ENCODE measurements at regions not wholly inside any gene's neighbourhood (a gene's known extent, or its start where the extent isn't known, plus 50 kb on each side); places are given as distances from the start of the nearest gene placed in this dataset.

DNA sequence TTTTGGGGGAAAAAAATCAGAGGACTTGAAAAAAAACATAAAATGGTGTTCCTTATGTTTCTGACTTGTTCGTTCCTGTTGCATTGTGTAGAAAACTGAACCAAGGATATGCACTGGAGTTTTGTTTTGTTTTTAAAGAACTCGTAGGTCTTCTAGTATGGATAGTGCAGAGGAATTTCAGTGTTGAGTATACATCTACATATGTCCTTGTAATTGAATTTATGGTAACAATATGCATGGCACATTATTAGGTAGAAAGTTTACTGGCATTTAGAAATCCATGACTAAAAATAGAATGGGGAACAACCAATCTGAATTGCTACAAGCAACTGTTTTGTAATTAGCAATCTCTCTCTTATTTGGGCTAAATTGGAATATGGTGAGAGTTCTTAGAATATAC lies 188.3 kb upstream of the ZRANB2 start:
- DNase-seq (ENCODE audit: low read depth in 3 of 3, low spot score in 2 of 3) = no peak

DNA sequence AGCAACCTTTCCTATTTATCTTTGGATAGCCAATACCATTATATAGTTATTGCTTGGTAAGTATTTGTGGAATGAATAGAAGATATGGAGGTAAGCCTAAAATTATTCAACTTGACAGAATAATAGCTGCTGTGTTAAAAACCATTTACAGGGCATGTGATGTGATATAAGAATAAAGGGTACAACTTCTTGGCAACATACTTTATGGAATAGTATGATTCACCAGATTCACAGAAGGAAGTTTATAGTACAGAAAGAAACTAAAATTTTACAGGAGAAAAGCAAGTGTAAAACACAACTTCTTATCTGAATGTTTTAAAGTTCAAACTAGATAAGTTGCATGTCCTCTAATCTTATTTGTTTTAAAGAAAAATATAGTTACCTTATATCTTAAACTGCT lies 186.4 kb upstream of the ZRANB2 start:
- DNase-seq (ENCODE audit: low read depth in 3 of 3, low spot score in 2 of 3) = no peak

- peak in 1 of 3 donors; percentile 3 for DNase-seq (ENCODE audit: low read depth in 3 of 3, low spot score in 2 of 3)
Observed at GRCh38 chr1:71264039-71264438, 183.2 kb upstream of the ZRANB2 start.

GRCh38 chr1:71262970-71263369 lies 182.1 kb upstream of the ZRANB2 start:
- DNase-seq (ENCODE audit: low read depth in 3 of 3, low spot score in 2 of 3) = no peak

DNA sequence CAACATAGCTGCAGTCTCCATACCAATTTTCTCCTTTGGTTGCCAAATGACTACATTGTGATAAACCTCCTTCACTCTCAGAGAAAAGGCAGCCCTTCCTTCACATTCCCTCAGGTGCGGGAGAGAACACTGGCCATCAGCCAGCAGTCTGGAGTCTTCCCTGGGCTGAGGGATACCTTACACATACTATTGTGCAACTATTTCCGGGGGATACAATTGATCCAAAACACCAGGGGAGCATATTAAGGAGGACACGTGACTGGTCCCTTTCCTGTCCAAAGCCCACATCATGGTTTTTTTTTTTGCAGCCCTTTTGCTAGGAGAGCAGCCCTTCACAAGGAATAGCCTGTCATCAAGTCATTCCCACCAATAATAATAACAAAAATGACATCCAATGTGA lies 172.1 kb upstream of the ZRANB2 start:
- DNase-seq (ENCODE audit: low read depth in 3 of 3, low spot score in 2 of 3) = no peak

- no peak for DNase-seq (ENCODE audit: low read depth in 3 of 3, low spot score in 2 of 3)
Observed at GRCh38 chr1:71245246-71245645, 164.4 kb upstream of the ZRANB2 start.

DNA sequence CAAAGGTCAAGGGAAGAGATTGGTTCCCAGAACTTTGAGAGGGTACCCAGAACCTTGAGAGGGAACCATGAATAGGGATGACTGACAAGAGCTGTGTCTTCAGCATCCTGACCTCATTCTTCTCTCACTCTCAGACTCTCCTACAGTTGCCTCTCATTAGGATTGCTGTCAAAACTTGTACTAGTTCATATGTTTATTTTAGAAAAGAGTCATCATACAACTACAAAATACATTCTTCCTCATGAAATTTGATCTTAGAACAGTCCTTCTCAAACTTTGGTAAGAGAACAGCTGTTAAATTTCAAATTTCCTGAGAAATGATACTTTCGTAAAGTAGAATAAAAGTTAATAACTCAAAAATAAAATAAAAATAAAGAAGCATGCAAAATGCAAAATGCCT lies 161.4 kb upstream of the ZRANB2 start:
- no peak for DNase-seq (ENCODE audit: low read depth in 3 of 3, low spot score in 2 of 3)

DNA sequence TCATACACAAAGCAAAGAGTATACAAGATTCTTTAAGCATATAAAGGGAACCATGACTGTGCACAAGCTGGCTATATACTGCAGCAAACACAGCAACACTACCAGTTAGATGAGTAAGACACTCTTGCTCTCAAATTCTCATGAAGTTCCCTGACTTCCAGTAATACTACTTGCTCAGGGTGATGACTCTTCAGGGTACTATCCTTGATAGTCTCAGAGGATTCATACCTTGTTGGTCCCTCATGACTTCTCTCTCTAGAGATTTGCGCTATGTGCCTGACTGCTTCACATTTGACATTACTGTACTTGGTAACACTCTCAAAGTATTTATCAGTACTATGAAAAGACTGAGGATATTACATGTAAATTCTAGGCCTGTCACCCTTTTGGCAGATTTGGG lies 159.8 kb upstream of the ZRANB2 start:
- DNase-seq (ENCODE audit: low read depth in 3 of 3, low spot score in 2 of 3) = no peak

DNA sequence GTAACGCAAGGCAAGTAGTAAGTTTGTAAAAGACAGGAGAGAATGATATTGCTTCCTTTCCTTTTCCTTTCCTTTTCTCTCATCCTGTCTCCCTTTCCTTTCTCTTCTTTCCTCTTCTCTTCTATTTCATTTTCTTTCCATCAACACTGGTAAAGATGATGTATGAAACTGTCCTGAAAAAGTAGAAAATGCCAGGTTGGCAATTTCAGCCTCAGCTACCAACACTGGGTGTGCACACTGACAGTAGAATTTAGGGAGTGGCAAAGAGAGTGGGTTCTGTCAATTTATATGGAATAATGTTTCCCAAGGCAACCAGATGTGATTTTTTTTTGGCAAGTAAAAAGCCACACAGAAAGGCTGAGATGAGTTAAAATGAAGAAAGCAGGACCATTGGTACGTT lies 155.7 kb upstream of the ZRANB2 start:
- DNase-seq (ENCODE audit: low read depth in 3 of 3, low spot score in 2 of 3) = no peak

DNA sequence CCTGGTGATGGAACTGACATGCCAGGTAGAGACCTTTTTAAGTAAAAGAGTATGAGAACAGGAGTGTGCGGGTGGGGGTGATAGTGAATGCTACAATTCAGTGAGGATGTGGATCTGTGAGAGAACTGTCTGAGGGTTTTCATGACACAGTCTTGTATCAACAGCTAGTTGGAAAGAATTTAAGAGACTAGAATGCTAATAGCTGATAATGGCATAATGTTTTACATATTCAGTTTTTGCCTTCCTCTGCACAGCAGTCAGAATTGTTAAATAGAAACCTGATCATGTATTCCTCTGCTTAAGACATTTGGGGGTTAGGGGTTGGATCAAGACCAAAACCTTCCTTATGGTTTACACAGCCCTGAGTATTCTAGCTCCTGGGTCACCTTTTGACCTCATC lies 152.8 kb upstream of the ZRANB2 start:
- DNase-seq (ENCODE audit: low read depth in 3 of 3, low spot score in 2 of 3) = no peak

DNA sequence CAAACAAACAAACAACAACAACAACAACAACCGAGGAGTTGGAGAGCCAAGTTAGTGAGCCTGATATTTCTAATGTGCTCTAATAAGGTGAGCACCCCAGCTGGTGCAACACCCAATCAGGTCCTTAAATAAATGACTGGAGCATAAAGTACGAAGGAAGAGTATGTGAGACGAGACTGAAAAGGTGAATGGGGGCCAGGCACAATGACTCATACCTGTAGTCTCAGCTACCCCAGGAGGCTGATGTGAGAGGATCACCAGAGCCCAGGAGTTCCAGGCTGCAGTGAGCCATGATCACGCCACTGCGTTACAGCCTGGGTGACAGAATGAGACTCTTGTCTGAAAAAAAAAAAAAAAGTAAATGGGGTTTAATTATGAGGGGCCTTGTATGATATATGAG lies 152.0 kb upstream of the ZRANB2 start:
- DNase-seq (ENCODE audit: low read depth in 3 of 3, low spot score in 2 of 3) = no peak

DNA sequence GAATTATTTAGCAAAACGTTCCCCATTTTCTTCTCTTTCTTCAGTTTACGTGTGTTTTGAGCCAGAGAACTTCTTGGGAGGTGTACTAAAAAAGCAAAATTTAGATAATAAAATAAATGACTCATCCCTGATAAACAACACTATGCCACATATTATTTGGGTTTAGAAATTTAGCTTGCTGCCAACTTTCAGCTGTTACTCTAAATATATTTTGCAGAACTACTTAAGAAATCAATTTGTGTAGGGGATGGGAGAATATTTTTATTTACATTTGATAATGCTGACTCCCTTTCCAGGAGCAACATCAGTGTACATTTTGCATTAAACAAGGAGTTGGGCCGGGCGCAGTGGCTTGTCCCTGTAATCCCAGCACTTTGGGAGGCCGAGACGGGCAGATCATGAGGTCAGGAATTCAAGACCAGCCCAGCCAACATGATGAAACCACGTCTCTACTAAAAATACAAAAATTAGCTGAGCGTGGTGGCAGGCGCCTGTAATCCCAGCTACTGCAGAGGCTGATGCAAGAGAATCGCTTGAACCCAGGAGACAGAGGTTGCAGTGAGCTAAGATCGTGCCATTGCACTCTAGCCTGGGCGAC lies 151.4 kb upstream of the ZRANB2 start:
- DNase-seq (ENCODE audit: low read depth in 3 of 3, low spot score in 2 of 3) = no peak

- no peak for DNase-seq (ENCODE audit: low read depth in 3 of 3, low spot score in 2 of 3)
Observed at GRCh38 chr1:71231751-71232150, 150.9 kb upstream of the ZRANB2 start.

DNA sequence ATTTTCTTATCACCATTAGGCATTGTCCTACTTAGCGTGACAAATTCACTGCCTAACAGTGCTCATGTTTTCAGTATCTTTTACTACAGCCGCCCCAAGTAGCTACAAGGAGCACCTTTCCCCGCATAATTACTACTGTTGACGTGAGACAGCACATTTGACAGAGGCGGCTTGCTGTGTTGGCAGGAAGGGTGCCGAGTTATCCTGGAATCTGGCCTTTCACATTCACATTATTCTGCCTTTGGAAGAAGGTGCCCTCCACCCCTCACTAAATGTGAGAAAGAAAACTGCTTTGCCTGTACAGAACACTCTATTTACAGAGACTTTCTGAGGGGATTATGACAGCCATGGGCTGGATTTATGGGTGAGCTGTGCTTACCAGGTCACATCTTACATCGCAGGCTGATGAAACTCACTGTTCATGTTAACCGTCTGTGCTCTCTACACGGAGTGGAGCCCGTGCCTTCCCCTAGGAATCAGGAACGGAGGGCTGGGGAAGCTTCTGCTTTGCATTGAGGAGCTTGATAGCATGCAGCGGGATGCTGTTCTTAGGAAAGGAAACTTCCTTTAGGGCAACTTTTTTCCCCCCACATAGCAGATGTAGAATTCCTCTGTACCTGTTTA lies 148.0 kb upstream of the ZRANB2 start:
- DNase-seq (ENCODE audit: low read depth in 3 of 3, low spot score in 2 of 3) = no peak

GRCh38 chr1:71228241-71228640 lies 147.4 kb upstream of the ZRANB2 start:
- no peak for DNase-seq (ENCODE audit: low read depth in 3 of 3, low spot score in 2 of 3)

- DNase-seq (ENCODE audit: low read depth in 3 of 3, low spot score in 2 of 3) = no peak
Observed at GRCh38 chr1:71224741-71225377, 144.0 kb upstream of the ZRANB2 start.

DNA sequence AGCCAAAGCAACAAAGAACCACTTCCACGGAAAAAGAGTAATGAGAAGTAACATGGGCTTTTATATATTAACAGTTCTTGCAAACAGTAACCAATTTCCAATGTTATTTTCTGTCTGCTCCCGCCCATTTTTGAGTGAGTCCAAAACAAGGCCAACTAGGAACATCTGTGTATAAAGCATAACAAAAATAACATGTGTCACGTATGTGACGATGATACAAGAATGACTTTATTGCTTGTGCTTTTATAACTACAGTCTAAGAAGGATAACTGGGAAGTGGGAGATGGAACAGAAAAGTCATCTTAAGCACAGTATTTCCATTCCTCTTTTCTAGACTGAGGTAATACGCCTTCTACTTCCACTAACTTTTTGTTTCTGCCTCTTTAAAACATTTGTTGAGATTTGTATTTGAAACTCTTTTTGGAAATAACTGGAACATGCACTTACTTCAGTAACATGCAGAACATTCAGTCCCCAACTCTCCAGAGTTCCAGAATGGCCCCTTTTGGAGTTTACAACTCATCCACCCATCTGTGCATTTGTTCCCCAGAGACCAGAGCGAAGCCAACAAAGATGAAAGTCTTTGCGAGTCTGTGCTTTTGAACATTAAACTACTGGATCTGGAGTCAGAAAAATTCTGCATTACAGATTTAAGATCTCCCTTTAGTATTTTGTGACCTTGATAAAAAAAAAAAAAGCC lies 143.0 kb upstream of the ZRANB2 start:
- no peak for DNase-seq (ENCODE audit: low read depth in 3 of 3, low spot score in 2 of 3)

DNA sequence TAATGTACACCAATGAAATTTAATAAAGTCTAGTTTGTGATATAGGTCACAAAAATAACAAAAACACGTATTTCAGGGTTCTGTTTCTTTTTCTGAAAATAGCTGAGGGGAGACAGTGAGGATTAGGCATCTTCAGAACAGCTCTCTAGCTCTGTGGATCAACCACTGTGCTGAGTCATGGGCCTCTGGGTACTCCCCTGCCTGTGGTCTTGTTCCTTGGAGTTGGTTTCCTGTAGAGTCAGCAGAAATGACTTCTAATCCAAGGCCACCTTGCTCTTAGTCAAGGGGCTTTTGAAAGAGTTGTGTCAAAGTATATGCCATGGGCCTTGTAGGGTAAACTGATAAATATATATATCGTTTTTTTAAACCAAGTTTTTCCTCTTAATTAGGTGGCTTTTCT lies 141.8 kb upstream of the ZRANB2 start:
- no peak for DNase-seq (ENCODE audit: low read depth in 3 of 3, low spot score in 2 of 3)

- DNase-seq (ENCODE audit: low read depth in 3 of 3, low spot score in 2 of 3) = no peak
Observed at GRCh38 chr1:71210718-71211117, 129.9 kb upstream of the ZRANB2 start.

DNA sequence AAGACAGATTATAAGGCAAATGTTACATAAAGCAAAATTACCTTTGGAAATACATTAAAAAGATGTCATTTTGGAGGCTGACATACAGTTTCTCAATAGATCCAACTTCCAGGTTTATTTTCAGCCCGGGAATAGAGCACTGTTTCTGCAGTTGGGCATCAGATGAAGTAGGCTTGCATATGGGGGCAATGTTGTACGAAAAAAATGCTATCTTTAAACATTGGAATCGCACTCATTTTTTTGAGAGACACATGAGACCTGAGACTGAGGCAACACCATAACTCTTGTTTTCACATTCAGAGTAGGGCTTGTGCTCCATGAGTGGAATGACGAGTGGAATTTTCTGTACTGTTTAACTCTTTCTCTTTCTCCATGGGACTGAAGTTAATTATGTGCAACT lies 122.4 kb upstream of the ZRANB2 start:
- DNase-seq (ENCODE audit: low read depth in 3 of 3, low spot score in 2 of 3) = no peak

- no peak for DNase-seq (ENCODE audit: low read depth in 3 of 3, low spot score in 2 of 3)
Observed at GRCh38 chr1:71200503-71200902, 119.7 kb upstream of the ZRANB2 start.

DNA sequence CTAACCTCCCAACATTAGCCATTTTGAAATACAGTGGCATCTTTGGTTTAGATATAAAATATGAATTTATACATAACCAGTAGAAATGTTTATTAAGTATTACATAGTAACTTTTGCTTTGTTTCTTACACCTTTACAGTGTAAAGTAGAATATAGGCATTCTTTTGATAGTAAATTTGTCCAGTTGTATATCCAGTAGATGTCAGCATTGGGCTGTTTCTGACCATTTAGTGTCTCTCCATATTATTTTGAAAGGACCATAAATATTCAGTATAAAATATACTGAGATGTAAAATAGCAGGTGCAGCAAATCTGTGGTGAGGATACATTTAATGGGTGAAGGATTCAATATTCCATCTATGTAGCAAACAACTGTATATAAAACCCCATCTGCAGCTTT lies 115.8 kb upstream of the ZRANB2 start:
- DNase-seq (ENCODE audit: low read depth in 3 of 3, low spot score in 2 of 3) = no peak

All from right renal cortex interstitium (tissue), 3 donors.